ENCODE measurements at regions not wholly inside any gene's neighbourhood (a gene's known extent, or its start where the extent isn't known, plus 50 kb on each side); places are given as distances from the start of the nearest gene placed in this dataset.

DNA sequence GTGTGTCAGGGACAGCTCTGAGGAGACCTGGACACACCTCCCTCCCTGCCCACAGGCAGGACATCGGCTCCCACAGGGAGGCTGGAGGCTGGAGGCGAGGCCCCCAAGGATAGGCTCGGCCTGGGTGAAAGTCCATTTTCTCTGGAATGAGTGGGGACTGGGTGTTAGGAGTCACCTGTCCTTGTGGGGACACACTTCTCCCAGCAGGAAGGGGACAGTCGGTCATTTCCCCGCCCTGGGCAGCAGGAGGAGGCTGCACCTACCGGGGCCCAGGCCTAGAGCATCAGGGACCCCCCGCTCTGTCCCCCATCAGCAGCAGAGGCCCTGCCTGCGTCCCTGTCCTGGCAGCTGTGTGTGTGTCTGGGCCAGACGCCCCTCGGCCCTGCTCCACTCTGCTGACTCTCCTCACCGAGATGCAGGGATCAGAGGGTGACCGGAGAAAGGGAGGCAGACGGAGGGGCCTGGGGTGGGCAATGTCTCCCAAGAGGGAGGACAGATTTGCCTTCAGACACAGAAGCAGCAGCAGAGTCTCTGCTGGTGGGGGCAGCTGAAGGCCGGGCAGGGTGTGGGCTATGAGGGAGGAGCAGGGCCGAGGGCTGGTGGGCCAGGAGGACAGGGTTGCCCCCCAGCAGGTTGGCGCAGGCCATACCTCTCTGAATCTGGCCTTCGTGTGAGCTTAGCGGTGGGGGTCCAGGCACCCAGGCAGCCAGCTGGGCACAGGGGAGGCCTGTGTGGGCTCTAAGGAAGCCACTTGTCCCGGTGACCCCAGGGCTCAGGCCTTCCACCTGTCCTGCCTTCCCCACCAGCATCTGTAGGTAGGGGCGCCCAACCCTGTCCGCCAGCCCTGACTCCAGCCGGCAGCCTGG lies 125.7 kb upstream of the NKX1-1 start:
- TF ChIP-seq POLR2A (IDR thresholded peaks at IDR 0.05; ENCODE audit: low read depth, low read length) (no peak), CTCF (IDR thresholded peaks at IDR 0.05; ENCODE audit: extremely low read depth in 1 of 2, insufficient read depth in 1 of 2, low read depth in 1 of 2, low read length in 2 of 2) (no peak), MYC (IDR thresholded peaks at IDR 0.05; ENCODE audit: low read depth, low read length) (no peak), EZH2 (IDR thresholded peaks at IDR 0.05; ENCODE audit: borderline replicate concordance, low read depth, low read length, severe bottlenecking) (no peak)

Data from endothelial cell of umbilical vein (primary cell).